Calu3 (cell line): ENCODE measurements at regions not wholly inside any gene's neighbourhood (a gene's known extent, or its start where the extent isn't known, plus 50 kb on each side); places are given as distances from the start of the nearest gene placed in this dataset.

Source experiments
- BruUV-seq: library from RNA; stranded (reverse); fragments of 400-500 nt; replicated peaks from 2 replicates; lab custom pipeline; 2021; lab: Mats Ljungman, UMichigan
- CTCF ChIA-PET: fragments of 300-600 bp; sonication (Branson Sonifier 250); formaldehyde crosslinking; loops from one replicate; lab custom pipeline; 2022; ENCODE audit warnings: antibody characterized with exemption; lab: Charles Lee
- DNase-seq: peaks from one replicate; pipeline ENCODE4 v3.0.0; 2022
- H3K27ac Mint-ChIP-seq: one replicate; pipeline ENCODE4 v1.8.0; 2022; ENCODE audit warnings: mixed read lengths; ENCODE audit not compliant: unreplicated experiment
- H3K27me3 Mint-ChIP-seq: one replicate; pipeline ENCODE4 v1.8.0; 2022; ENCODE audit warnings: mixed read lengths; ENCODE audit not compliant: unreplicated experiment
- H3K36me3 Mint-ChIP-seq: one replicate; pipeline ENCODE4 v1.8.0; 2022; ENCODE audit warnings: mild to moderate bottlenecking, moderate library complexity, mixed read lengths; ENCODE audit not compliant: insufficient read depth, unreplicated experiment
- H3K4me1 Mint-ChIP-seq: one replicate; pipeline ENCODE4 v1.8.0; 2022; ENCODE audit warnings: mild to moderate bottlenecking, low read depth, mixed read lengths; ENCODE audit not compliant: unreplicated experiment
- H3K4me3 Mint-ChIP-seq: one replicate; pipeline ENCODE4 v1.8.0; 2022; ENCODE audit warnings: mild to moderate bottlenecking, low read depth, moderate library complexity, mixed read lengths; ENCODE audit not compliant: unreplicated experiment
- H3K9me3 Mint-ChIP-seq: one replicate; pipeline ENCODE4 v1.8.0; 2022; ENCODE audit warnings: low read depth, mixed read lengths; ENCODE audit not compliant: unreplicated experiment
- intact Hi-C: fragments of 100-400 bp; cut with micrococcal nuclease; formaldehyde crosslinking; loops from one replicate; pipeline ENCODE4 v1.10.0; 2022; ENCODE audit not compliant: unreplicated experiment
- TF ChIP-seq, protein P1 (sequence below): fragments of 200-600 bp; IDR thresholded peaks from one replicate; pipeline ENCODE4 v1.8.0; 2022; ENCODE audit warnings: antibody characterized with exemption; ENCODE audit not compliant: unreplicated experiment

- BruUV-seq = no TSS peak
- Mint-ChIP-seq H3K27me3 (peaks cover 96% of the 10 kb centered on the region), H3K4me3 (no peak overlapping the region), H3K4me1 (no peaks in the 10 kb centered on the region), H3K9me3 (no peaks in the 10 kb centered on the region), H3K36me3 (no peaks in the 10 kb centered on the region), H3K27ac (no peak overlapping the region)
- intact Hi-C loops = no loop called here
- TF ChIP-seq, protein P1, sequence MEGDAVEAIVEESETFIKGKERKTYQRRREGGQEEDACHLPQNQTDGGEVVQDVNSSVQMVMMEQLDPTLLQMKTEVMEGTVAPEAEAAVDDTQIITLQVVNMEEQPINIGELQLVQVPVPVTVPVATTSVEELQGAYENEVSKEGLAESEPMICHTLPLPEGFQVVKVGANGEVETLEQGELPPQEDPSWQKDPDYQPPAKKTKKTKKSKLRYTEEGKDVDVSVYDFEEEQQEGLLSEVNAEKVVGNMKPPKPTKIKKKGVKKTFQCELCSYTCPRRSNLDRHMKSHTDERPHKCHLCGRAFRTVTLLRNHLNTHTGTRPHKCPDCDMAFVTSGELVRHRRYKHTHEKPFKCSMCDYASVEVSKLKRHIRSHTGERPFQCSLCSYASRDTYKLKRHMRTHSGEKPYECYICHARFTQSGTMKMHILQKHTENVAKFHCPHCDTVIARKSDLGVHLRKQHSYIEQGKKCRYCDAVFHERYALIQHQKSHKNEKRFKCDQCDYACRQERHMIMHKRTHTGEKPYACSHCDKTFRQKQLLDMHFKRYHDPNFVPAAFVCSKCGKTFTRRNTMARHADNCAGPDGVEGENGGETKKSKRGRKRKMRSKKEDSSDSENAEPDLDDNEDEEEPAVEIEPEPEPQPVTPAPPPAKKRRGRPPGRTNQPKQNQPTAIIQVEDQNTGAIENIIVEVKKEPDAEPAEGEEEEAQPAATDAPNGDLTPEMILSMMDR = no peak
- CTCF ChIA-PET = no interaction called here
- no peak for DNase-seq
These were observed 188.6 kb upstream of the HABP2 start for GRCh38 chr10:113364227-113364626.

- intact Hi-C loops = no loop called here
- Mint-ChIP-seq H3K4me3 (no peak overlapping the region), H3K4me1 (no peaks in the 10 kb centered on the region), H3K9me3 (no peaks in the 10 kb centered on the region), H3K27me3 (peaks cover 94% of the 10 kb centered on the region), H3K36me3 (no peaks in the 10 kb centered on the region), H3K27ac (no peak overlapping the region)
- TF ChIP-seq, protein P1 = no peak
- no peak for DNase-seq
- no TSS peak for BruUV-seq
- CTCF ChIA-PET = no interaction called here
These were observed 184.0 kb upstream of the HABP2 start for GRCh38 chr10:113368666-113369364.

DNA sequence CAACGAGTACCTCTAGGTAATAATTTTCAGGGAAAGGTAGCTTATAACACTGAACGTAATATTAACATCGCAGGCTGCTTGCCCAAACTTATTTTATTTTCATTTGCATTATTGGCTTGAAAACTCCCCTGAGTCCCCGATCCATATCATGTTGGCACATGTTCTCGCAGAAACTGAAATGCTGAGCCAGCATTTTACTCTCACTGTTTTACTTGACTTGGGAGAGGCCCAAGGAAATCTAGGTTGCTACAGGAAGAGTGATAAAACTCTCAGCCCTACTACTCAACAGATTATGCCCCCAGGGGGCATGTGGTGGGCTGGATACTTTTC is 183.5 kb upstream of the HABP2 start:
- BruUV-seq = no TSS peak
- Mint-ChIP-seq H3K27me3 (peaks cover 88% of the 10 kb centered on the region), H3K36me3 (no peaks in the 10 kb centered on the region), H3K4me1 (no peaks in the 10 kb centered on the region), H3K9me3 (no peaks in the 10 kb centered on the region), H3K27ac (no peak overlapping the region), H3K4me3 (no peak overlapping the region)
- DNase-seq = no peak
- intact Hi-C loops = no loop called here
- TF ChIP-seq, protein P1 = no peak
- CTCF ChIA-PET = no interaction called here

DNA sequence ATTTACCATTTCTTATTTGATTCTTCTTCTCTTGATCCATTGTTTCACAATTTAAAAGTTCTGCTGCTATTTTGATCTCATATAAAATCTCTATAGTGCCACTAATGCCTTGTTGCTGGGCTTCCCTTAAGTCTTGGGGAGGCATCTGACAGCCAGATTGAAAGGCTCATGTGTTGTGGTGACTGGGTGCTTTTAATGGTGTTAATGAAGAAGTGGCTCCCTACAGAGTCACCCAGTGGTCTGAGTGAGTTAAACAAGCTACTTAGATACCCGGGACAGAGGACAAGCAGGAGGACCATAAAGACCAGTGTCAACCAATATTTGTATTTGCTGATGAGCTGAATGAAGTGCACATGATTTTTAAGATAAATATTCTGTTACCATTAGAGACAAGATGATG is 176.4 kb upstream of the HABP2 start:
- BruUV-seq = no TSS peak
- no peak for DNase-seq
- intact Hi-C loops = no loop called here
- Mint-ChIP-seq H3K4me1 (no peaks in the 10 kb centered on the region), H3K4me3 (no peak overlapping the region), H3K36me3 (no peaks in the 10 kb centered on the region), H3K9me3 (no peaks in the 10 kb centered on the region), H3K27ac (no peak overlapping the region), H3K27me3 (peaks cover 41% of the 10 kb centered on the region)
- CTCF ChIA-PET = no interaction called here
- TF ChIP-seq, protein P1 = no peak
